BJ (cell line): ENCODE measurements at regions not wholly inside any gene's neighbourhood (a gene's known extent, or its start where the extent isn't known, plus 50 kb on each side); places are given as distances from the start of the nearest gene placed in this dataset.
"Not testable (repeated sequence)": the region's sequence is repeated elsewhere in the genome, so short reads cannot be mapped to it uniquely, and the experiment has no call there.

Experiments used
- CTCF ChIA-PET: fragments of 350-600 bp; formaldehyde crosslinking; extraction: SDS; loops from one replicate; lab custom pipeline; 2021; ENCODE audit warnings: antibody characterized with exemption, inconsistent platforms; lab: Yijun Ruan, JAX
- POLR2A ChIA-PET: fragments of 300-600 bp; sonication (Branson Sonifier 250); formaldehyde crosslinking; extraction: SDS; loops from one replicate; lab custom pipeline; 2021; ENCODE audit warnings: antibody characterized with exemption; lab: Charles Lee
- DNase-seq: peaks from one replicate; pipeline ENCODE4 v3.0.0-alpha.2; 2011; ENCODE audit warnings: low read depth
- H3K27me3 ChIP-seq: 2 replicates; pipeline ENCODE4 v1.6.0; 2011; ENCODE audit warnings: low read length; ENCODE audit not compliant: control insufficient read depth, insufficient read depth
- H3K36me3 ChIP-seq: 2 replicates; pipeline ENCODE4 v1.5.1; 2011; ENCODE audit warnings: low read length; ENCODE audit not compliant: control insufficient read depth, insufficient read depth
- H3K4me3 ChIP-seq: 2 replicates; pipeline ENCODE4 v1.5.1; 2011; ENCODE audit warnings: low read depth, mild to moderate bottlenecking, control low read depth, low read length
- TF ChIP-seq, protein P1 (sequence below): IDR thresholded peaks from 2 replicates; pipeline ENCODE4 v1.5.1; 2011; ENCODE audit warnings: low read depth, mild to moderate bottlenecking, control low read depth, inconsistent platforms, low read length, moderate library complexity; ENCODE audit not compliant: insufficient read depth

DNA sequence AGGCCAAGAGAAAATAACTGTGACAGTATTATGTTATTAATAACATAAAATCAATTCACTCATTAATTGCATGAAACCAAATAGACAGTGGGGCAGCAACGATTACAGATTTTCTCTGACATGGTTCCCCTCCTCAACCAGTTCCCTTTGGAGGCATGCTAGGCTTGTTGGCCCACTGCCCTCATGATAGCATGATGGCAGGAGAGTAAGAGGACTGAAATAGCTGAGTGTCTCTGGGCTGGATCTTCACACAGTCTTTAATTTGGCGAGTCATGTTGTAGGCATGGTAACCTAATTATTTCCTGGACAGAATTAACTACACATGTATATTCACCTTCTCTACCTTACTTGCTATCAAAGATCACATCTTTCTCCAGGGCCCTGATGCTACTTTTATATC lies 266.2 kb upstream of the PELI2 start:
- CTCF ChIA-PET, result interaction anchor here (1.2 kb wide), 1 partner anchor 635 kb away, joined by 3 read pairs; no protein-coding TSS in a partner anchor
- no peak overlapping the region for H3K4me3 ChIP-seq
- no peak for DNase-seq
- TF ChIP-seq, protein P1, sequence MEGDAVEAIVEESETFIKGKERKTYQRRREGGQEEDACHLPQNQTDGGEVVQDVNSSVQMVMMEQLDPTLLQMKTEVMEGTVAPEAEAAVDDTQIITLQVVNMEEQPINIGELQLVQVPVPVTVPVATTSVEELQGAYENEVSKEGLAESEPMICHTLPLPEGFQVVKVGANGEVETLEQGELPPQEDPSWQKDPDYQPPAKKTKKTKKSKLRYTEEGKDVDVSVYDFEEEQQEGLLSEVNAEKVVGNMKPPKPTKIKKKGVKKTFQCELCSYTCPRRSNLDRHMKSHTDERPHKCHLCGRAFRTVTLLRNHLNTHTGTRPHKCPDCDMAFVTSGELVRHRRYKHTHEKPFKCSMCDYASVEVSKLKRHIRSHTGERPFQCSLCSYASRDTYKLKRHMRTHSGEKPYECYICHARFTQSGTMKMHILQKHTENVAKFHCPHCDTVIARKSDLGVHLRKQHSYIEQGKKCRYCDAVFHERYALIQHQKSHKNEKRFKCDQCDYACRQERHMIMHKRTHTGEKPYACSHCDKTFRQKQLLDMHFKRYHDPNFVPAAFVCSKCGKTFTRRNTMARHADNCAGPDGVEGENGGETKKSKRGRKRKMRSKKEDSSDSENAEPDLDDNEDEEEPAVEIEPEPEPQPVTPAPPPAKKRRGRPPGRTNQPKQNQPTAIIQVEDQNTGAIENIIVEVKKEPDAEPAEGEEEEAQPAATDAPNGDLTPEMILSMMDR, result no peak
- no peaks in the 10 kb centered on the region for H3K36me3 ChIP-seq
- POLR2A ChIA-PET, result no interaction called here
- no peaks in the 10 kb centered on the region for H3K27me3 ChIP-seq

DNA sequence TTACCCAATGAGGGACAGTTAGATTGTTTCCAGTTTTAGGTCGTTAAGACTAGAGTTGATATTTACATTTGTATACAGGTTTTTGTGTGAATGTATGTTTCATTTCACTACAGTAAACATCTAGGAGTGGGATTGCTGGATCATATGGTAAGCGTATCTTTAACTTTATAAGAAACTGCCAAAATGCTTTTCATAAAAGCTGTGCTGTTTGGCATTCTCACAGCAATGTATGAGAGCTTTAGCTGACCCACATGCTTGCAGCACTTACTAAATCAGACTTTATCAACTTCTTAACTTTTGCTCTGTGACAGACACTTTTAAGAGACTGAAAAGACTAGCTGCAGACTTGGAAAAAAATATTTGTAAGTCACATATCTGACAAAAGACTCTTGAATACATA lies 262.5 kb upstream of the PELI2 start:
- H3K4me3 ChIP-seq, result no peak overlapping the region
- ChIA-PET POLR2A (no interaction called here), CTCF (no interaction called here)
- no peaks in the 10 kb centered on the region for H3K36me3 ChIP-seq
- no peaks in the 10 kb centered on the region for H3K27me3 ChIP-seq
- TF ChIP-seq, protein P1, result no peak
- no peak for DNase-seq

DNA sequence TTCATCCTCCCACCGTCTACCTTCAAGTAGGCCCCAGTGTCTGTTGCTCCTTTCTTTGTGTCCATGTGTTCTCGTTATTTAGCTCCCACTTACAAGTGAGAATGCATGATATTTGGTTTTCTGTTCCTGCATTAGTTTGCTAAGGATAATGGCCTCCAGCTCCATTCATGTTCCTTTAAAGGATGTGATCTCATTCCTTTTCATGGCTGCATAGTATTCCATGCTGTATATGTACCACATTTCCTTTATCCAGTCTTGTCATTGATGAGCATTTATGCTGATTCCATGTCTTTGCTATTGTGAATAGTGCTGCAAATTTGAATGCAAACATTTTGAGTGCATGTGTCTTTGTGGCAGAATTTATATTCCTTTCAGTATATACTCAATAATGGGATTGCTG lies 259.6 kb upstream of the PELI2 start:
- no peak overlapping the region for H3K4me3 ChIP-seq
- TF ChIP-seq, protein P1, result no peak
- no peak for DNase-seq
- no peaks in the 10 kb centered on the region for H3K36me3 ChIP-seq
- H3K27me3 ChIP-seq, result no peaks in the 10 kb centered on the region
- POLR2A ChIA-PET, result no interaction called here
- CTCF ChIA-PET, result no interaction called here

DNA sequence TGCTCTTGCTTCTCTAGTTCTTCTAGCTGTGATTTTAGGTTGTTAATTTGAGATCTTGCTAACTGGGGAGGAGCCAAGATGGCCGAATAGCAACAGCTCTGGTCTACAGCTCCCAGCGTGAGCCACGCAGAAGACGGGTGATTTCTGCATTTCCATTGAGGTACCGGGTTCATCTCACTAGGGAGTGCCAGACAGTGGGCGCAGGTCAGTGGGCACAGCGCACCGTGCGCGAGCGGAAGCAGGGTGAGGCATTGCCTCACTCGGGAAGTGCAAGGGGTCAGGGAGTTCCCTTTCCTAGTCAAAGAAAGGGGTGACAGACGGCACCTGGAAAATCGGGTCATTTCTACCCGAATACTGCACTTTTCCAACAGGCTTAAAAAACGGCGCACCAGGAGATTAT lies 256.6 kb upstream of the PELI2 start:
- POLR2A ChIA-PET, DNase-seq, H3K27me3 ChIP-seq, CTCF ChIA-PET, H3K36me3 ChIP-seq, H3K4me3 ChIP-seq: not testable (repeated sequence)

DNA sequence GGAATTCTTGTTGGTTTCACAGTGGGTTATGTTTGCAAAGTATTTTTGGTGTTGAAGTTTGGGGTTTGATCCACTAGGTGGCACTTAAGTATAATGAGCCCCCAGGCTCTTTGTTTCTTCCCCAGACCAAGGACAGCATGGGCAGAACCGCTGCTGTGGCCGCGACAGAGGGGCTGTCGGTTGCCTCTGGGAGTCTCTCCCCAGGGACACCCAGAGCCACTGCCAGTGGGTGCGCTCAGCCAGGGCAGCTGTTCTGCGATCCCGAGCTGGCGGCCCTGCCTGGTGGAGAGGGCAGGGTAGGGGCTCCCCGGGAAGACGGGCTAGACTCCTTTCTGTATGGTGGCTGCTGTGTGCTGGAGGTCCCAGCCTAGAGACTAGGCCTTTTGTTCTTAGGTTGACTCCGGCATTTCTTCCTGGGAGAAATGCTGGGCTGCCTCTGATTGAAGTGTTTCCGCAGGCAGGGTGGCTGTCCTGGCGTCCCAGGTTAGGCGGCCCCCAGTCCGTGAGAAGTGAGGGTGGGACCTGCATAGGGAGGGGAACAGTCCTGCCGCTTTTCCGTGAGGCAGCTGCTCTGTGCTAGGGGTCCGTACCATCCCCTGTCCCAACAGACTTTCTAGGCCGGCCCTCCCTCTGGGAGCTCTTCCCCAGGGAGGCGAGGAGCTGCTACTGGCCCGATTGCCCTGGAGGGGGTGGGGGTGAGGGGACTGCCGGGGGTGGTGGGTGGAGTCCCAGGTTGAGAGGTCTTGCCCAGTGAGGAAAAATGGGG lies 253.1 kb upstream of the PELI2 start:
- no peaks in the 10 kb centered on the region for H3K27me3 ChIP-seq
- H3K36me3 ChIP-seq, result no peaks in the 10 kb centered on the region
- ChIA-PET POLR2A (no interaction called here), CTCF (interaction anchor here (1.2 kb wide), 1 partner anchor 476 kb away, joined by 3 read pairs; no protein-coding TSS in a partner anchor)
- no peak overlapping the region for H3K4me3 ChIP-seq
- TF ChIP-seq, protein P1, result no peak
- no peak for DNase-seq

DNA sequence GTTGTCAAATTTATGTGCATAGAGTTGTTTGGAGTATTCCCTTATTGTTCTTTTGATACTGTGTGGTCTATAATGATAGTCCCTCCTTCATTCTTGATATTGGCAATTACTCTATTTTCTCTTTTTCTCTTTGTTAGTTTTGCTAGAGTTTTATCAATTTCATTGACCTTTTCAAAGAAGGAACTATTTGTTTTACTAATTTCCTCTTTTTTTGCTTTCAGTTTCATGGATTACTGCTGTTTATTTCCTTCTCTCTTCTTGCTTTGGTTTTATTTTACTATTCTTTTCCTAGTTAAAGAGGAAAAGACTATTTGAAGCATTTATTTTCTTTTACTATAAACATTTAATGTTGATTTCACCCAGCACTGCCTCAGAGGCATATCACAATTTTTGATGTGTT lies 250.9 kb upstream of the PELI2 start:
- H3K27me3 ChIP-seq, result no peaks in the 10 kb centered on the region
- no peak for DNase-seq
- no peak overlapping the region for H3K4me3 ChIP-seq
- TF ChIP-seq, protein P1, result no peak
- no peaks in the 10 kb centered on the region for H3K36me3 ChIP-seq
- POLR2A ChIA-PET, result no interaction called here
- CTCF ChIA-PET, result no interaction called here
